Activated CD4-positive, alpha-beta memory T cell treated with anti-CD3 and anti-CD28 coated beads, Interleukin-2, amount 10 ng/mL, durations not matched to agents 7 days and 5 days (primary cell): ENCODE measurements at regions not wholly inside any gene's neighbourhood (a gene's known extent, or its start where the extent isn't known, plus 50 kb on each side); places are given as distances from the start of the nearest gene placed in this dataset.
"Not testable (repeated sequence)": the region's sequence is repeated elsewhere in the genome, so short reads cannot be mapped to it uniquely, and the experiment has no call there.

Experiments
- CTCF ChIA-PET: fragments of 350-600 bp; sonication (Branson Sonifier 250); formaldehyde crosslinking; loops from one replicate; lab custom pipeline; 2021; ENCODE audit warnings: antibody characterized with exemption, inconsistent platforms; lab: Charles Lee
- POLR2A ChIA-PET: fragments of 350-600 bp; sonication (Branson Sonifier 250); formaldehyde crosslinking; loops from one replicate; lab custom pipeline; 2021; ENCODE audit warnings: antibody characterized with exemption; lab: Charles Lee
- DNase-seq: peaks from one replicate; pipeline ENCODE4 v3.0.0-alpha.2; 2020
- H3K27ac Mint-ChIP-seq: one replicate; pipeline ENCODE4 v1.8.0; 2021; ENCODE audit warnings: mild to moderate bottlenecking, mixed read lengths
- H3K27me3 Mint-ChIP-seq: one replicate; pipeline ENCODE4 v1.8.0; 2021; ENCODE audit warnings: mixed read lengths
- H3K36me3 Mint-ChIP-seq: one replicate; pipeline ENCODE4 v1.8.0; 2021; ENCODE audit warnings: low read depth, mixed read lengths
- H3K4me1 Mint-ChIP-seq: one replicate; pipeline ENCODE4 v1.8.0; 2021; ENCODE audit warnings: mixed read lengths
- H3K4me3 Mint-ChIP-seq: one replicate; pipeline ENCODE4 v1.8.0; 2021; ENCODE audit warnings: mild to moderate bottlenecking, mixed read lengths
- H3K9me3 Mint-ChIP-seq: one replicate; pipeline ENCODE4 v1.8.0; 2021; ENCODE audit warnings: mixed read lengths

DNA sequence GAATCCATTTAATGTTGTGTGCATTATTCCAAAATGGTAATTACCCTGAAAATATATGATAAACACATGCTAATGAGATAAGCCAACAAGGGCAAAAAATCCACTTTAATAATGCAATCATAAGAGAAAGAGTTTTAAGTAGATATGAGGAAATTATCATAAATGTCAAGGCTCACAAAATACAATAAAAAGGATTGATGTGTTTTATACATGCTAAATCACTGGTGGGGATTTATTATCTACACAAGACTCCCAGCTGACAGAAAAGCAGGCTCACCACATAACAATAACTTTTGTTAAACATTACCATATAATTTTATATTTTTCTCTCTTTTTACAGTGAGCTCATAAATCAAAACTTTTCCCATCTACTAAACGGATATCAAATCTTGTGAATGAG is 306.2 kb upstream of the GRAMD2B start:
- Mint-ChIP-seq H3K27ac (no peak overlapping the region), H3K9me3 (peaks cover 8% of the 10 kb centered on the region), H3K36me3 (no peaks in the 10 kb centered on the region), H3K27me3 (no peaks in the 10 kb centered on the region), H3K4me1 (no peaks in the 10 kb centered on the region), H3K4me3 (no peak overlapping the region)
- DNase-seq, result no peak
- CTCF ChIA-PET, result no interaction called here
- POLR2A ChIA-PET, result no interaction called here

DNA sequence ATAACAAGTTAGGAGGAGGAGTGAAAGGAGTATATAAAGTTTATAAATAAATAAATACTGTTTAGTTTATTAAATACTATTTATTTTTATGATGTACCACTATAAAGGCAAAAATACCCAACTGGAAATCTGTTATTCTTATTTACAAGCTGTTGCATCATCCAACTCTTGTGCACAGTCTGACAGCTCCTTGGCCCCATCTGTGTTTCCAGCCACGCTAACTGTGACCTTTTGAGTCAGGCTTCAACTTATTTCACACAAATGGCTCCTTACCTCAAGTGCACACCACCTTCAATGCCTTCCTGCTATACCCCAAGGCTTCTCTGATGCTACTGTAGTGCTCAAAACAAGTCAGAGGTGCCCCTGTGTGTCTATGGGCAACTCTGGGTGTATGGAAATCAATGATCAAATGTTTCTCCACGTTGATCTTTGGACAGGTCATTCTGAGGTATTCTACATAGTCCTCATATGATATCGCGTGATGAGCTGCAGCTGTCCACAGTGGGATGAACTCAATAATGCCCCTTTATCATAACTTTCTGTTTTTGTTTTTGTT is 303.2 kb upstream of the GRAMD2B start:
- ChIA-PET CTCF (no interaction called here), POLR2A (no interaction called here)
- H3K4me3 Mint-ChIP-seq, result no peak overlapping the region
- H3K4me1 Mint-ChIP-seq, result no peaks in the 10 kb centered on the region
- H3K36me3 Mint-ChIP-seq, result no peaks in the 10 kb centered on the region
- no peaks in the 10 kb centered on the region for H3K27me3 Mint-ChIP-seq
- DNase-seq, result no peak
- no peak overlapping the region for H3K27ac Mint-ChIP-seq
- peaks cover 2% of the 10 kb centered on the region for H3K9me3 Mint-ChIP-seq

DNA sequence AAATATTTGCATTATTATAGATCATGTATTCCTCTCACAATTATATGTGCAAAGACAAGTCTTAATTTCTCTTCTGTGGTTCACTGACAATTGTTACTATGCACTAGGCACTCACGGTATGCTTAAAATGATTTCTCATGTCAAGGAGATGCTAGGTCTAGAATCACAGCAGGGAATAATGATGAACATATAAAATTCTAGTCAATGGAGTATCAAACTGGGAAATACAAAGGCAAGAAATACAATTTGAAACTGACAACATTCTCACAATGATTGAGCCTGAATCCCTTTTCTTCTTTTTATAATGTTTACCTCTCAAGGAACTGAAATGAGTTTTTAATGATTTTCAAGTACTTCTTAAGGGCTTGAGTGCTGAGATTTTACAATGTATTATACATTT is 302.3 kb upstream of the GRAMD2B start:
- Mint-ChIP-seq H3K27ac (no peak overlapping the region), H3K4me1 (no peaks in the 10 kb centered on the region), H3K9me3 (peaks cover 2% of the 10 kb centered on the region), H3K36me3 (no peaks in the 10 kb centered on the region), H3K27me3 (no peaks in the 10 kb centered on the region), H3K4me3 (no peak overlapping the region)
- no peak for DNase-seq
- POLR2A ChIA-PET, result no interaction called here
- CTCF ChIA-PET, result no interaction called here

DNA sequence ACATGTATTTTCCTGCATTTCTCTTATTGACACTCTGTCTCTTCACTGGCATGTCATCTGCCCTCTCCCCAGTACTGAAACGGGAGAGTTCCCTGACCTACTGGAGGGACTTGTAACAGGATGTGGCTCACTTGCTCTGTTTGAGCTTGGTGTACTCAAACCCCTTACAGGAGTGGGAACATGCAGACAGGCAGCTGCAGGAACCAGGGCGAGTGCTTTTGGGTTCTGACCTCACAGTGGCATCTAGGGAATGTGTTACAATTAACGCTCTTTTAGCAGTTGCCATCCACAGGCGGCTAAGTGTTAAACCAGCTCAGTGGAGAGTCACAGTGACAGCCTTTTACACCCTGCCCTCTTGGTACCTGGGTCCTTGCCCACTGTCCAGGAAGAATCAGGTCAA is 300.3 kb upstream of the GRAMD2B start:
- ChIA-PET POLR2A (no interaction called here), CTCF (no interaction called here)
- Mint-ChIP-seq H3K36me3 (no peaks in the 10 kb centered on the region), H3K27ac (no peak overlapping the region), H3K9me3 (no peaks in the 10 kb centered on the region), H3K4me1 (no peaks in the 10 kb centered on the region), H3K4me3 (no peak overlapping the region), H3K27me3 (no peaks in the 10 kb centered on the region)
- no peak for DNase-seq

DNA sequence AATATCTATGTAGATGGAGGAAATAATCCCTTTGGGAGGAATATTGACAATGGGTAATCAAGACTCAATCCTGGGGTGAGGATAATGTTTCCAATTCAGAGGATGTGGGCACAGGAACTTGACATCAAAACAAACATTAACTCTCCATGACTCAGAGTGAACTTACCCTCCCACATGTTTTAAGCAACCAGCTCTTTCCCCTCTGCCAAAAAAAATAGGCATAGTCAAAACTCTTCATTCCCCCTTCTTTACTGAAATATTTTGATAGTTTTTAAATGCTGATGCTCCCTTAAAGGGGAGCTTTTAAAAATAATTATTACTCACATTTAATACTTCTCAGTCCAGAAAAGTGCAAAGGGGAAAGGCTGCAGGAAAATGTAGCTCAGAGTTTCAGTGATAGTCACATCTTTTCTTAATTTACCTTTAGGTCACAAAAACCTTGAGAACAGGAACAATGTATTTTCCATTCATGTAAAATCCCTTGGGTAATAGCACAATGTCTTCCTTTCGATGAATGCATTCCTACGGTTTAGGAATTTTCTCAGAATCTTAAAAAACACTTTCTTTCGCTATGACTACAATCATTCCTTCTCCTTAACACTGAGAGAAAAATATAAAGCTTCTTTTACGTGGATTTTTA is 298.4 kb upstream of the GRAMD2B start:
- peaks cover 3% of the 10 kb centered on the region for H3K9me3 Mint-ChIP-seq

DNA sequence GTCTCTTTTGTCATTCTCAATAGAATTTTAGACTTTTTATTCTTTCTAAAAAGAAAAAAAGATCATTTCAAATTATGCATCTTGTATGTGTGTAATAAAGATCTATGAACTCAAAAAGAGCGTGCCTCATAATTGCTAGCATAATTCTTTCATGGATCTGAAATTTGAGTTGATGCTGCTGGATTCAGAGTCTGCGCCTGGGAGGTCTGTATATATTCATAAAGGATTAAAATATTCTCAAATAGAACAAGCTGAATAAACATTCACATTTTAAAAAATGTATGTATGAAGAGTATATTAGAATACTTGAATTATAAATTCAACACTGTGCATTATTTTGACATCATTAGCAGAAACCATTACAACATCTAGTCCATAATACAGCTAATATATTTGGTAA is 297.8 kb upstream of the GRAMD2B start:
- H3K27ac Mint-ChIP-seq, result no peak overlapping the region
- no peaks in the 10 kb centered on the region for H3K4me1 Mint-ChIP-seq
- no peak for DNase-seq
- H3K9me3 Mint-ChIP-seq, result peaks cover 3% of the 10 kb centered on the region
- no peaks in the 10 kb centered on the region for H3K36me3 Mint-ChIP-seq
- no peak overlapping the region for H3K4me3 Mint-ChIP-seq
- H3K27me3 Mint-ChIP-seq, result no peaks in the 10 kb centered on the region
- POLR2A ChIA-PET, result no interaction called here
- CTCF ChIA-PET, result no interaction called here

More for the DNA sequence above, 298.4 kb upstream of the GRAMD2B start:
- DNase-seq, result no peak
- CTCF ChIA-PET, result no interaction called here
- POLR2A ChIA-PET, result no interaction called here
- Mint-ChIP-seq H3K27me3 (no peaks in the 10 kb centered on the region), H3K36me3 (no peaks in the 10 kb centered on the region), H3K4me1 (no peaks in the 10 kb centered on the region), H3K27ac (no peak overlapping the region), H3K4me3 (no peak overlapping the region)

DNA sequence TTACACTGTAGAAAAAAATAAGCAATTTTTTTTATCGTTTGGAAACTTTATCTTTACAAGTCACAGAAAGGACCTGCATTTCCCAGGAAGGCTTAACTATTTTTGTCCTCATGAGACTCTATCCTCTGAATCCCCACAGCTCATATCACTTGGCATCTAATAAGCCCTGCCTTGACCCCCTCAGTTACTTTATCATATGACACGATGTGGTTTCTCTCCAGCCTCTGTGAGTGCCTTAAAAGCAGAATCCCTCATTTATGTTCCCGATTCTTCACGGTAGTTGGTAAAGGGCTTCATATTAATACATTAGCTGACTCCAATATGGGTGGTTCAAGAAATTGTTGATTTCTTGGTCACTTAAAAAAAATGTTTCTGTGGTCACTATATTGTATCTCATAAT is 296.6 kb upstream of the GRAMD2B start:
- H3K4me1 Mint-ChIP-seq, result no peaks in the 10 kb centered on the region
- H3K4me3 Mint-ChIP-seq, result no peak overlapping the region
- no peaks in the 10 kb centered on the region for H3K36me3 Mint-ChIP-seq
- H3K27ac Mint-ChIP-seq, result no peak overlapping the region
- DNase-seq, result no peak
- ChIA-PET POLR2A (no interaction called here), CTCF (no interaction called here)
- H3K9me3 Mint-ChIP-seq, result peaks cover 3% of the 10 kb centered on the region
- no peaks in the 10 kb centered on the region for H3K27me3 Mint-ChIP-seq

DNA sequence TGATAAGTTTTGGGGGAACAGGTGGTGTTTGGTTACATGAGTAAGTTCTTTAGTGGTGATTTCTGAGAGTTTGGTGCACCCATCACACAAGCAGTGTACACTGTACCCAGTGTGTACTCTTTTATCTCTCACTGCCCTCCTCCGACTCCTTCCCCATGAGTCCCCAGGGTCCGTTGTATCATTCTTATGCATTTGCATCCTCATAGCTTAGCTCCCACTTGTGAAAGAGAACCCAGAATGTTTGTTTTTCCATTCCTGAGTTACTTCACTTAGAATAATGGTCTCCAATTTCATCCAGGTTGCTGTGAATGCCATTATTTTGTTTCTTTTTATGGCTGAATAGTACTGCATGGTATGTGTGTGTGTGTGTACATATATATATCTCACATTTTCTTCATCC is 295.8 kb upstream of the GRAMD2B start:
- DNase-seq, H3K27ac Mint-ChIP-seq, H3K36me3 Mint-ChIP-seq, CTCF ChIA-PET, H3K4me3 Mint-ChIP-seq, H3K27me3 Mint-ChIP-seq, H3K9me3 Mint-ChIP-seq, POLR2A ChIA-PET, H3K4me1 Mint-ChIP-seq: not testable (repeated sequence)

DNA sequence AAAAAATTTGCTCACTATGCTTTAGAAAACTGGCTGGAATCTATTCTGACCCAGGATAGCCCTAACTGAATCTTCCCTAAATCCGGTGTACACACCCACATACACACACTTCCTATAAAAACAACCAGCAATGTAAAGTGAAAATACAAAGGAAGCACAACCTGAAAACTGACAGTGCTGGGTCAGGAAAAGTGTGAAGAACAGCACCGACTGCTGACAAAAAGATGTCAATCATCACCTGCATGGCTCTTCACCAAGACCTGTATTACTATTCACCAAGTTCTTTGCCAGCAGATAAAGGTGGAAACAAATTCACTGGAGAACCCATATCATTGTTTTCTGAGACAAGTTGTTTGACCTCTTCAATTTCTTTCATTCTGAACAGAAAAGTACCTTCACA is 293.8 kb upstream of the GRAMD2B start:
- H3K9me3 Mint-ChIP-seq, result peaks cover 3% of the 10 kb centered on the region
- no peaks in the 10 kb centered on the region for H3K36me3 Mint-ChIP-seq
- H3K27ac Mint-ChIP-seq, result no peak overlapping the region
- ChIA-PET CTCF (no interaction called here), POLR2A (no interaction called here)
- no peaks in the 10 kb centered on the region for H3K4me1 Mint-ChIP-seq
- DNase-seq, result no peak
- no peaks in the 10 kb centered on the region for H3K27me3 Mint-ChIP-seq
- no peak overlapping the region for H3K4me3 Mint-ChIP-seq

DNA sequence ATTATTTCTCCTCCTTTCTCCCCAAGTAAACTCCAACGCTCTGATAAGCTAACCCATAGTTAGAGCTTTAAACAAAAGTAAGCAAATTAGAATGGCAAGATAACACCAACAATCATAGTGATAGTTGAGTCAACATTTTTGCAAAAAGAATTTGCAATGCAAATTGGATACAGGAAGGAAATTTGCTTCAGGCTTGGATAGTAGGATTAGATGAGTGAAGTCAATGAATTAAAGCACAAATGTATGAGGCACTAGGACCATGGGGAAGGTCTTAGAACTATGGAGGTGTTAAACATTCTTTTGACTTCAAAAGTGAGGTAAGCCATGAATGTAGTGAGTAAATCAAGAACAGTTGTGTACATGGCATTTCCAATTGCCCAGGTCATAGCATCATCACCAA is 289.8 kb upstream of the GRAMD2B start:
- POLR2A ChIA-PET, result no interaction called here
- DNase-seq, result no peak
- CTCF ChIA-PET, result no interaction called here
- Mint-ChIP-seq H3K9me3 (peaks cover under 1% of the 10 kb centered on the region), H3K27me3 (no peaks in the 10 kb centered on the region), H3K27ac (no peak overlapping the region), H3K4me1 (no peaks in the 10 kb centered on the region), H3K36me3 (no peaks in the 10 kb centered on the region), H3K4me3 (no peak overlapping the region)

DNA sequence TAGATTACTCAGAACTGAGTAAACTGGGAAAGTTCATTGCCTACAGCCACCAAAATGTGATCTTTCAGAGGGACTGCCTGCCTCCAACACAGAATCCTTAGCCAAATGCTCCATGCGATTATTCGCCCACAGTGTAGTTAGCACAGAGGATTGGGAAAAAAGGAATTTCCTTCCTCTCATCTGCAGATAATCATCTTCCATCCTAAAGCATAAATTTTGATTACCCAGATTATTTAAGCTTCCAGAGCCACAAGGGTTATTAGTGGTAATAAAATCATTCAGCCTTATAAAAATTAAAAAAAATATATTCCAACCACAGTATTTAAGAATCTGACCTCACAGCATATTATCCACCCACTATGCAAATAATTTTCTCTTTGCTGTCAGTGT is 285.3 kb upstream of the GRAMD2B start:
- H3K36me3 Mint-ChIP-seq, result no peaks in the 10 kb centered on the region
- POLR2A ChIA-PET, result no interaction called here

DNA sequence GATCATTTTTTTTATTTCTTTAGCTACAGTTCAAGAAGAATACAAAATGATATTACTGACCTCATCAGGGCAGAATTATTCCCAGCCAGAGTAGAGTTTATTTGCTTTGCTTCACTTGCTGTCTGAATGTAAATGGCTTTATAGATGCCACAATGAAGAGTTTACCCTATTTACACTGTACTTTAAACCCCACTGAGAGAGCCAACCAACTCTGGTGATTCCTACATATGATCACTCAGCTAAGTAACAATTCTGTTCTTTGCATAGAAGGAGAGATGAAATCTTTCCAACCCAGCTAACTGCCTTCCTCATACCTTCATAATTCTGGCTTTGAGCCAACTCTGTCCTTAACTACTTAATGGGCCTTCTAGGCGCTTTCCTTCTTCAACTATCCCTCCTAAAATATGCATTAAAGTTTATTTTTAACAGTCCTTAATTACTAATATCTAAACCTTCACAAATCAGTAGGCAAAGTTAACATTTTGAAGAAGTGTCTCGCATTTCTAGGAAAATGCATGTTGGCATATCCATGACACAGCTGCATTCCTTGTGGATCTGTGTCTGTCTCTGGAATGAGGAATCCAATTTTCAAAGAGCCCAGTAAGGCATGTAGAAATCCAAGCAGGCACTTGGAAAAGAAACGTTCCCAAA is 284.8 kb upstream of the GRAMD2B start:
- CTCF ChIA-PET, result no interaction called here
- H3K27ac Mint-ChIP-seq, result no peak overlapping the region
- POLR2A ChIA-PET, result no interaction called here
- no peaks in the 10 kb centered on the region for H3K36me3 Mint-ChIP-seq
- no peak for DNase-seq
- no peak overlapping the region for H3K4me3 Mint-ChIP-seq
- no peaks in the 10 kb centered on the region for H3K27me3 Mint-ChIP-seq
- no peaks in the 10 kb centered on the region for H3K4me1 Mint-ChIP-seq
- H3K9me3 Mint-ChIP-seq, result no peaks in the 10 kb centered on the region

More for the DNA sequence above, 285.3 kb upstream of the GRAMD2B start:
- Mint-ChIP-seq H3K27me3 (no peaks in the 10 kb centered on the region), H3K9me3 (no peaks in the 10 kb centered on the region), H3K4me3 (no peak overlapping the region), H3K4me1 (no peaks in the 10 kb centered on the region), H3K27ac (no peak overlapping the region)
- CTCF ChIA-PET, result no interaction called here
- no peak for DNase-seq

DNA sequence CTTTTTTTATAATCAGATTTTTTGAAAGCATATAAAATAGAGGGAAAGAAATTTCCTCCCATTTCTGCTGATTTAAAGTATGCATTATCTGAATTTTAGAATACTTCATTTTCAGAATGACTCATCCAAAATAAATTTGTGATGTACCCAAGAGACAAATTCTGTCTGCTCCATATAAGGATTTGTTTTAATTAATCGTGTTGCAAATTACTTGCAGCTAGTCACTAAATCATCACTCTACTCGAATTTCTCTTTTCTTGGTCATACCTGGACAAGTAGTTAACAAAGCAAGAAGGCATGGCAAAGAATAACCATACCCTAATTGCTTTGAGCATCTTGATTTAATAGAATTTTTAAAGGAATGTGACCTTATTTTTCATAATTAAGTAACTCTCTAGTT is 284.1 kb upstream of the GRAMD2B start:
- DNase-seq, result no peak
- Mint-ChIP-seq H3K9me3 (no peaks in the 10 kb centered on the region), H3K36me3 (no peaks in the 10 kb centered on the region), H3K27me3 (no peaks in the 10 kb centered on the region), H3K27ac (no peak overlapping the region), H3K4me3 (no peak overlapping the region), H3K4me1 (no peaks in the 10 kb centered on the region)
- ChIA-PET POLR2A (no interaction called here), CTCF (no interaction called here)

DNA sequence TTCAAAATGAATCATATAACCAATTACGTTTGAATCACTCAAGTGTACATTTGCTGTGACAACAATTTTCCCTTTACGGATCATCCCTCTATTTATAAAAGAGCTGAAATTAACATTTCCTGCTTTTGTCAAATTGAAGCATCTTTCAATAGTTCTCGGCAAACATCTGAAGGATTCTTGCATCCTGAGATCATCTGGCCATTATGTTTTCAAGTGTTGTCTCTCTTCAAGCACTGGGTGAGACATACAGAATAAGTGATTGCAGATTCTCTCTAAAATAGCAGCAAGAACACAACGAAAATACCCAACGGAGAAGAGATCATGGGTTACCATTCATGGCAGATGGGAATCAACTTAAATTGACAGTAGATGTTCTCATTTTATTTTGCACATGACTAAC is 283.4 kb upstream of the GRAMD2B start:
- Mint-ChIP-seq H3K4me3 (no peak overlapping the region), H3K27ac (no peak overlapping the region), H3K36me3 (no peaks in the 10 kb centered on the region), H3K27me3 (no peaks in the 10 kb centered on the region), H3K9me3 (no peaks in the 10 kb centered on the region), H3K4me1 (no peaks in the 10 kb centered on the region)
- DNase-seq, result no peak
- ChIA-PET CTCF (no interaction called here), POLR2A (no interaction called here)
